Heart right ventricle (tissue), 16 donors: ENCODE measurements at regions not wholly inside any gene's neighbourhood (a gene's known extent, or its start where the extent isn't known, plus 50 kb on each side); places are given as distances from the start of the nearest gene placed in this dataset.
A peak's percentile ranks its signal among the peaks of the same experiment; 100 is the strongest.

ENCODE experiments used
- ATAC-seq, 8 donors: fragments of 200-7000 bp; cut with Tn5 transposase; one replicate each; pipeline ENCODE4 v1.9.1; 2020; ENCODE audit warnings: mild to moderate bottlenecking in 8 of 8, moderate library complexity in 8 of 8, moderate number of reproducible peaks in 1 of 8
- DNase-seq, 2 donors: peaks; one replicate each; pipeline ENCODE4 v3.0.0-alpha.2; 2020
- H3K27ac ChIP-seq, 10 donors: fragments of 200-600 bp; sonication (generic) in 2 of 10; one replicate each; pipeline versions ENCODE4 v1.5.0 to v1.8.0; 2020 to 2022; ENCODE audit warnings: mild to moderate bottlenecking in 3 of 10
- H3K27me3 ChIP-seq, 7 donors: fragments of 200-600 bp; one replicate each; pipeline ENCODE4 v1.8.0; 2021 to 2022; ENCODE audit warnings: mild to moderate bottlenecking in 2 of 7
- H3K36me3 ChIP-seq, 9 donors: fragments of 200-600 bp; sonication (generic) in 1 of 9; one replicate each; pipeline versions ENCODE4 v1.5.0 to v1.8.0; 2020 to 2022; ENCODE audit warnings: mild to moderate bottlenecking in 2 of 9
- H3K4me1 ChIP-seq, 9 donors: fragments of 200-600 bp; sonication (generic) in 1 of 9; one replicate each; pipeline versions ENCODE4 v1.5.0 to v1.8.0; 2020 to 2022; ENCODE audit warnings: mild to moderate bottlenecking in 4 of 9
- H3K4me3 ChIP-seq, 10 donors: fragments of 200-600 bp; sonication (generic) in 2 of 10; one replicate each; pipeline versions ENCODE4 v1.5.0 to v1.8.0; 2020 to 2022; ENCODE audit warnings: mild to moderate bottlenecking in 7 of 10, moderate library complexity in 2 of 10
- H3K9me3 ChIP-seq, 11 donors: fragments of 200-600 bp in 10 of 11; sonication (generic) in 2 of 11; one replicate each; pipeline versions ENCODE4 v1.5.0 to v1.8.0; 2013 to 2022; ENCODE audit warnings: mild to moderate bottlenecking in 2 of 11, control low read depth in 1 of 11, moderate library complexity in 1 of 11
- CTCF ChIP-seq, 9 donors: fragments of 200-600 bp; sonication (generic) in 2 of 9; IDR thresholded peaks; one replicate each; pipeline versions ENCODE4 v1.5.0 to v1.8.0; 2021 to 2022; ENCODE audit warnings: antibody characterized with exemption in 9 of 9, mild to moderate bottlenecking in 5 of 9, moderate library complexity in 1 of 9
- WGBS, 2 donors: extraction: QIAGEN DNeasy Blood & Tissue Kit; methylation state at CpG; one replicate each; pipeline ENCODE4 v1.1.7; 2013; ENCODE audit warnings: inconsistent platforms in 1 of 2; 5-methylcytosine and 5-hydroxymethylcytosine counted together
- intact Hi-C, 10 donors: fragments of 100-400 bp; cut with DNase I; formaldehyde crosslinking; loops; one replicate each; pipeline versions ENCODE4 v1.11.1 to v1.14.2; 2022
- donor health status: Arrhythmogenic right ventricular cardiomyopathy.
- donor health status: ischemic (EF 13 %, LVEDD 7.1; RV severe dilation, severe dysfunction).
- donor health status: healthy with polysubstance abuse.
- donor health status: DM: no; HTN: yes; CAD: no.
- donor health status: DM: no; HTN: no; CAD: no.
- donor health status: ischemic (EF 25% LVEDD 6.9; RV normal size, moderate dysfunction).
- donor health status: ischemic (EF 25% LVEDD 5.7; RV mildly dilated, moderate dysfunction).
- donor health status: healthy.
- donor health status: DM: yes; HTN: yes; CAD: no.
- donor health status: Ischemic cardiomyopathy.
- donor health status: ischemic (EF 35%, LVEDD 5.7; RV mildly dilated, moderate dysfunction).
- donor health status: nonischemic (EF 11% LVEDD 7.7; RV severe dilation, severe dysfunction).
- donor health status: DM: yes; HTN: yes; CAD: no.
- donor health status: PGD.
- donor health status: ischemic (EF 29% LVEDD 5.4; RV normal size, mild dysfunction).
- donor health status: nonischemic (EF 23%, LVEDD 6.1; RV moderate dilation, normal function).

GRCh38 chr12:92404921-92405320 is 259.3 kb upstream of the BTG1 start:
- Histone ChIP-seq H3K27me3 (no peaks in the 10 kb centered on the region), H3K27ac (peak overlapping the region in 1 of 10 donors; percentile 66), H3K4me1 (peaks cover 0 to 38% (median 2%) of the 10 kb centered on the region in 9 donors), H3K9me3 (peaks cover 0 to 10% (median 0%) of the 10 kb centered on the region in 11 donors), H3K4me3 (no peak overlapping the region), H3K36me3 (no peaks in the 10 kb centered on the region)
- DNase-seq (no peak), ATAC-seq (no peak)
- TF ChIP-seq CTCF (IDR thresholded peaks at IDR 0.05), result no peak
- intact Hi-C loops, result loop anchor here in 1 of 10 donors (10.0 kb wide), 1 partner anchor 260 kb away; the partner anchor contains the start of gene BTG1
- WGBS, 2 donors, result 85 to 89% methylated on average over 1 of the region's 1 CpG

GRCh38 chr12:92404259-92404894 is 258.7 kb upstream of the BTG1 start:
- H3K27me3 ChIP-seq, result no peaks in the 10 kb centered on the region
- DNase-seq (no peak), ATAC-seq (no peak)
- H3K4me1 ChIP-seq, result peaks cover 0 to 43% (median 8%) of the 10 kb centered on the region in 9 donors
- no peak for TF ChIP-seq CTCF (IDR thresholded peaks at IDR 0.05)
- H3K4me3 ChIP-seq, result no peak overlapping the region
- H3K36me3 ChIP-seq, result no peaks in the 10 kb centered on the region
- intact Hi-C loops, result loop anchor here in 1 of 10 donors (10.0 kb wide), 1 partner anchor 260 kb away; the partner anchor contains the start of gene BTG1
- H3K9me3 ChIP-seq, result peaks cover 0 to 10% (median 0%) of the 10 kb centered on the region in 11 donors
- peak overlapping the region in 1 of 10 donors; percentile 66 for H3K27ac ChIP-seq
- 95 to 97% methylated on average over 1 of the region's 1 CpG for WGBS, 2 donors

GRCh38 chr12:92403210-92404175 is 257.8 kb upstream of the BTG1 start:
- H3K27ac ChIP-seq, result peak overlapping the region in 1 of 10 donors; percentile 66
- no peak overlapping the region for H3K4me3 ChIP-seq
- intact Hi-C loops, result loop anchor here in 1 of 10 donors (10.0 kb wide), 1 partner anchor 259 kb away; the partner anchor contains the start of gene BTG1
- ATAC-seq, result peak in 2 of 8 donors; percentile 50 to 52
- H3K27me3 ChIP-seq, result no peaks in the 10 kb centered on the region
- WGBS, 2 donors, result 58 to 68% methylated on average over 3 of the region's 3 CpGs
- DNase-seq, result no peak
- H3K9me3 ChIP-seq, result peaks cover 0 to 7% (median 0%) of the 10 kb centered on the region in 11 donors
- no peaks in the 10 kb centered on the region for H3K36me3 ChIP-seq
- no peak for TF ChIP-seq CTCF (IDR thresholded peaks at IDR 0.05)
- peaks cover 0 to 50% (median 13%) of the 10 kb centered on the region in 9 donors for H3K4me1 ChIP-seq

- H3K4me3 ChIP-seq, result no peak overlapping the region
- DNase-seq (no peak), ATAC-seq (no peak)
- no peaks in the 10 kb centered on the region for H3K27me3 ChIP-seq
- TF ChIP-seq CTCF (IDR thresholded peaks at IDR 0.05), result no peak
- no peaks in the 10 kb centered on the region for H3K9me3 ChIP-seq
- H3K27ac ChIP-seq, result no peak overlapping the region
- intact Hi-C loops, result loop anchor here in 1 of 10 donors (10.0 kb wide), 1 partner anchor 258 kb away; the partner anchor contains the start of gene BTG1
- 91 to 97% methylated on average over 1 of the region's 1 CpG for WGBS, 2 donors
- no peaks in the 10 kb centered on the region for H3K36me3 ChIP-seq
- peaks cover 0 to 50% (median 19%) of the 10 kb centered on the region in 9 donors for H3K4me1 ChIP-seq
Observed at GRCh38 chr12:92402415-92402814, 256.8 kb upstream of the BTG1 start.
